ENCODE measurements at regions not wholly inside any gene's neighbourhood (a gene's known extent, or its start where the extent isn't known, plus 50 kb on each side); places are given as distances from the start of the nearest gene placed in this dataset.

GRCh38 chr10:47095848-47096612 lies 184.8 kb downstream of the PTPN20 start:
- Histone ChIP-seq H3K27ac (no peak overlapping the region), H3K4me3 (no peak overlapping the region), H3K36me3 (no peaks in the 10 kb centered on the region), H3K27me3 (no peaks in the 10 kb centered on the region), H3K9me3 (no peaks in the 10 kb centered on the region), H3K4me1 (no peaks in the 10 kb centered on the region)
- TF ChIP-seq CTCF (IDR thresholded peaks at IDR 0.05): no peak
- TF ChIP-seq POLR2A (IDR thresholded peaks at IDR 0.05): no peak
- intact Hi-C loops (cut with DNase I; ENCODE audit: low total_unique reads): no loop called here
- DNase-seq: no peak

- no peaks in the 10 kb centered on the region for H3K27me3 ChIP-seq
- no peak overlapping the region for H3K27ac ChIP-seq
- DNase-seq: no peak
- TF ChIP-seq POLR2A (IDR thresholded peaks at IDR 0.05) (no peak), CTCF (IDR thresholded peaks at IDR 0.05) (no peak)
- H3K9me3 ChIP-seq: no peaks in the 10 kb centered on the region
- intact Hi-C loops (cut with DNase I; ENCODE audit: low total_unique reads): no loop called here
- H3K4me1 ChIP-seq: no peaks in the 10 kb centered on the region
- no peak overlapping the region for H3K4me3 ChIP-seq
- H3K36me3 ChIP-seq: no peaks in the 10 kb centered on the region
Measured at GRCh38 chr10:47098238-47098637, 187.0 kb downstream of the PTPN20 start.

GRCh38 chr10:47098964-47099363 lies 187.7 kb downstream of the PTPN20 start:
- H3K9me3 ChIP-seq: no peaks in the 10 kb centered on the region
- TF ChIP-seq POLR2A (IDR thresholded peaks at IDR 0.05): no peak
- TF ChIP-seq CTCF (IDR thresholded peaks at IDR 0.05): no peak
- H3K27me3 ChIP-seq: no peaks in the 10 kb centered on the region
- H3K4me3 ChIP-seq: no peak overlapping the region
- no peak for DNase-seq
- intact Hi-C loops (cut with DNase I; ENCODE audit: low total_unique reads): no loop called here
- no peak overlapping the region for H3K27ac ChIP-seq
- no peaks in the 10 kb centered on the region for H3K36me3 ChIP-seq
- no peaks in the 10 kb centered on the region for H3K4me1 ChIP-seq

GRCh38 chr10:47099474-47099873 lies 188.2 kb downstream of the PTPN20 start:
- Histone ChIP-seq H3K9me3 (no peaks in the 10 kb centered on the region), H3K4me1 (no peaks in the 10 kb centered on the region), H3K27me3 (no peaks in the 10 kb centered on the region), H3K4me3 (no peak overlapping the region), H3K27ac (no peak overlapping the region), H3K36me3 (no peaks in the 10 kb centered on the region)
- no peak for DNase-seq
- TF ChIP-seq CTCF (IDR thresholded peaks at IDR 0.05) (no peak), POLR2A (IDR thresholded peaks at IDR 0.05) (no peak)
- intact Hi-C loops (cut with DNase I; ENCODE audit: low total_unique reads): no loop called here

GRCh38 chr10:47101196-47101595 lies 190.0 kb downstream of the PTPN20 start:
- intact Hi-C loops (cut with DNase I; ENCODE audit: low total_unique reads): no loop called here
- H3K4me3 ChIP-seq: no peak overlapping the region

More at GRCh38 chr10:47101196-47101595, 190.0 kb downstream of the PTPN20 start:
- Histone ChIP-seq H3K9me3 (no peaks in the 10 kb centered on the region), H3K27ac (no peak overlapping the region), H3K36me3 (no peaks in the 10 kb centered on the region), H3K4me1 (no peaks in the 10 kb centered on the region), H3K27me3 (no peaks in the 10 kb centered on the region)
- DNase-seq: no peak
- TF ChIP-seq CTCF (IDR thresholded peaks at IDR 0.05) (no peak), POLR2A (IDR thresholded peaks at IDR 0.05) (no peak)
